ENCODE measurements at regions not wholly inside any gene's neighbourhood (a gene's known extent, or its start where the extent isn't known, plus 50 kb on each side); places are given as distances from the start of the nearest gene placed in this dataset.

- TF ChIP-seq CBX5 (IDR thresholded peaks at IDR 0.05; ENCODE audit: low read depth, low read length) (no peak), EZH2 (IDR thresholded peaks at IDR 0.05; ENCODE audit: low read depth, low read length, severe bottlenecking) (no peak), RFX5 (IDR thresholded peaks at IDR 0.05; ENCODE audit: borderline replicate concordance, low read depth, low read length) (no peak), NANOG (IDR thresholded peaks at IDR 0.05; ENCODE audit: insufficient read depth, low read depth, low read length, poor library complexity, severe bottlenecking) (no peak), POLR2A (IDR thresholded peaks at IDR 0.05; ENCODE audit: control extremely low read depth in 1 of 2, low read depth in 2 of 2, low read length in 2 of 2) (no peak), SIX5 (IDR thresholded peaks at IDR 0.05; ENCODE audit: low read depth, low read length) (no peak), BRCA1 (IDR thresholded peaks at IDR 0.05; ENCODE audit: low read depth, low read length) (no peak), ASH2L (IDR thresholded peaks at IDR 0.05; ENCODE audit: low read length) (no peak)
Observed at GRCh38 chr12:131375261-131375971, 335.5 kb upstream of the SFSWAP start.

All from H1 (cell line).